IMR-90 (cell line): ENCODE measurements at regions not wholly inside any gene's neighbourhood (a gene's known extent, or its start where the extent isn't known, plus 50 kb on each side); places are given as distances from the start of the nearest gene placed in this dataset.

ENCODE experiments used
- CHD1 ChIP-seq: IDR thresholded peaks from 2 replicates; pipeline ENCODE4 v1.6.1; 2012; ENCODE audit warnings: low read depth, low read length, improper control_type of control experiment
- CTCF ChIP-seq: conservative IDR thresholded peaks from 2 replicates; pipeline ENCODE4 v1.5.1; 2012; ENCODE audit warnings: mild to moderate bottlenecking, low read depth, low read length, improper control_type of control experiment
- MAZ ChIP-seq: IDR thresholded peaks from 2 replicates; pipeline ENCODE4 v1.6.1; 2012; ENCODE audit warnings: low read depth, mild to moderate bottlenecking, low read length, improper control_type of control experiment, moderate library complexity, borderline replicate concordance
- POLR2A ChIP-seq: IDR thresholded peaks from 2 replicates; pipeline ENCODE4 v1.6.1; 2012; ENCODE audit warnings: mild to moderate bottlenecking, low read depth, low read length
- RAD21 ChIP-seq: IDR thresholded peaks from 2 replicates; pipeline ENCODE4 v1.6.1; 2012; ENCODE audit warnings: low read length, improper control_type of control experiment
- RFX5 ChIP-seq: IDR thresholded peaks from 2 replicates; pipeline ENCODE4 v1.8.0; 2012; ENCODE audit warnings: low read depth, mild to moderate bottlenecking, low read length, moderate library complexity
- SMC3 ChIP-seq: fragments of 150-350 bp; IDR thresholded peaks from 2 replicates; pipeline ENCODE4 v1.6.1; 2016; ENCODE audit warnings: low read depth, mild to moderate bottlenecking, antibody characterized with exemption, low read length, moderate library complexity
- USF2 ChIP-seq: fragments of 150-350 bp; IDR thresholded peaks from 2 replicates; pipeline ENCODE4 v1.6.1; 2017; ENCODE audit warnings: mild to moderate bottlenecking, antibody characterized with exemption, low read length, low read depth

- no peak for TF ChIP-seq CTCF
- TF ChIP-seq CHD1: no peak
- TF ChIP-seq POLR2A: no peak
- no peak for TF ChIP-seq USF2
- TF ChIP-seq MAZ: no peak
- no peak for TF ChIP-seq RFX5
- no peak for TF ChIP-seq SMC3
- TF ChIP-seq RAD21: no peak
Measured at GRCh38 chr10:117472872-117473271, 69.7 kb upstream of the EMX2 start.
